Mesenchymal stem cell (in vitro differentiated cells and primary cell): ENCODE measurements at regions not wholly inside any gene's neighbourhood (a gene's known extent, or its start where the extent isn't known, plus 50 kb on each side); places are given as distances from the start of the nearest gene placed in this dataset.

ENCODE experiments used
- DNase-seq: peaks from one replicate; pipeline ENCODE4 v3.0.0-alpha.2; 2013
- H2AFZ ChIP-seq: one replicate; pipeline ENCODE4 v1.6.1; 2013; ENCODE audit warnings: low read depth, mild to moderate bottlenecking, control low read depth, inconsistent platforms, low read length, moderate library complexity
- H2AK5ac ChIP-seq: 2 replicates; pipeline ENCODE4 v1.6.1; 2013; ENCODE audit warnings: low read length, moderate library complexity, mild to moderate bottlenecking, inconsistent platforms; ENCODE audit not compliant: severe bottlenecking
- H2BK120ac ChIP-seq: one replicate; pipeline ENCODE4 v1.6.1; 2013; ENCODE audit warnings: low read depth, mild to moderate bottlenecking, inconsistent platforms, low read length, moderate library complexity
- H2BK12ac ChIP-seq, 2 experiments: one replicate each; pipeline ENCODE4 v1.6.1; 2013; ENCODE audit warnings: inconsistent platforms in 2 of 2, low read length in 2 of 2, mild to moderate bottlenecking in 2 of 2, moderate library complexity in 2 of 2, control low read depth in 1 of 2
- H2BK15ac ChIP-seq: one replicate; pipeline ENCODE4 v1.6.1; 2013; ENCODE audit warnings: mild to moderate bottlenecking, low read depth, inconsistent platforms; ENCODE audit not compliant: poor library complexity, severe bottlenecking
- H2BK5ac ChIP-seq: 2 replicates; pipeline ENCODE4 v1.6.1; 2013; ENCODE audit warnings: low read depth, mild to moderate bottlenecking, low read length, control low read depth, inconsistent platforms; ENCODE audit not compliant: poor library complexity, severe bottlenecking
- H3K14ac ChIP-seq, 2 experiments: one replicate each; pipeline ENCODE4 v1.6.1; 2013; ENCODE audit warnings: inconsistent platforms in 2 of 2, low read length in 2 of 2, control low read depth in 1 of 2, mild to moderate bottlenecking in 1 of 2, moderate library complexity in 1 of 2
- H3K18ac ChIP-seq, 2 experiments: one replicate each; pipeline ENCODE4 v1.6.1; 2013; ENCODE audit warnings: inconsistent platforms in 2 of 2, low read length in 2 of 2, control low read depth in 1 of 2, low read depth in 1 of 2, mild to moderate bottlenecking in 1 of 2
- H3K23ac ChIP-seq, 2 experiments: one replicate each; pipeline ENCODE4 v1.6.1; 2013; ENCODE audit warnings: inconsistent platforms in 2 of 2, low read length in 2 of 2, mild to moderate bottlenecking in 2 of 2, moderate library complexity in 2 of 2, control low read depth in 1 of 2
- H3K27ac ChIP-seq: 2 replicates; pipeline ENCODE4 v1.5.1; 2013; ENCODE audit warnings: mild to moderate bottlenecking, moderate library complexity, low read length, control low read depth, inconsistent platforms; ENCODE audit not compliant: poor library complexity, severe bottlenecking
- H3K27me3 ChIP-seq, 2 experiments: 2 replicates each; pipeline versions ENCODE4 v1.6.1 to v1.7.0; 2013; ENCODE audit warnings: low read length in 2 of 2, mild to moderate bottlenecking in 2 of 2, moderate library complexity in 2 of 2, control low read depth in 1 of 2, inconsistent platforms in 1 of 2; ENCODE audit not compliant: control insufficient read depth in 1 of 2, insufficient read depth in 1 of 2
- H3K36me3 ChIP-seq, 2 experiments: 2 replicates each; pipeline versions ENCODE4 v1.6.1 to v1.7.0; 2013; ENCODE audit warnings: low read length in 2 of 2, control low read depth in 1 of 2, inconsistent platforms in 1 of 2, low read depth in 1 of 2, mild to moderate bottlenecking in 1 of 2; ENCODE audit not compliant: insufficient read depth in 2 of 2, control insufficient read depth in 1 of 2
- H3K4ac ChIP-seq, 2 experiments: one replicate each; pipeline ENCODE4 v1.6.1; 2013; ENCODE audit warnings: inconsistent platforms in 2 of 2, low read length in 2 of 2, mild to moderate bottlenecking in 2 of 2, moderate library complexity in 2 of 2, control low read depth in 1 of 2, low read depth in 1 of 2
- H3K4me1 ChIP-seq: 2 replicates; pipeline ENCODE4 v1.6.1; 2013; ENCODE audit warnings: low read depth, low read length, control low read depth; ENCODE audit not compliant: control insufficient read depth, insufficient read depth
- H3K4me2 ChIP-seq: 2 replicates; pipeline ENCODE4 v1.6.1; 2013; ENCODE audit warnings: low read length, mild to moderate bottlenecking, inconsistent platforms; ENCODE audit not compliant: poor library complexity, severe bottlenecking
- H3K4me3 ChIP-seq, 2 experiments: 2 replicates each; pipeline versions ENCODE4 v1.5.1 to v1.7.0; 2013; ENCODE audit warnings: low read length in 2 of 2, mild to moderate bottlenecking in 2 of 2, control low read depth in 1 of 2, low read depth in 1 of 2; ENCODE audit not compliant: insufficient read depth in 1 of 2
- H3K79me1 ChIP-seq: replicated peaks from 2 replicates; pipeline ENCODE4 v1.6.1; 2013; ENCODE audit warnings: mild to moderate bottlenecking, control low read depth, low read length, inconsistent platforms; ENCODE audit not compliant: poor library complexity, severe bottlenecking
- H3K9ac ChIP-seq: 2 replicates; pipeline ENCODE4 v1.7.0; 2013; ENCODE audit warnings: mild to moderate bottlenecking, low read length, moderate library complexity
- H3K9me3 ChIP-seq: 2 replicates; pipeline ENCODE4 v1.7.0; 2013; ENCODE audit warnings: mild to moderate bottlenecking, low read length; ENCODE audit not compliant: control insufficient read depth
- H4K8ac ChIP-seq: one replicate; pipeline ENCODE4 v1.6.1; 2013; ENCODE audit warnings: inconsistent platforms, mild to moderate bottlenecking, low read length, moderate library complexity
- H4K91ac ChIP-seq: one replicate; pipeline ENCODE4 v1.6.1; 2013; ENCODE audit warnings: mild to moderate bottlenecking, low read length, inconsistent platforms
- WGBS: methylation state at CpG from one replicate; pipeline ENCODE4 v1.1.7; 2013; ENCODE audit warnings: mixed read lengths; 5-methylcytosine and 5-hydroxymethylcytosine counted together

- H3K27ac ChIP-seq: no peak overlapping the region
Measured at GRCh38 chr11:92644595-92645445, 324.6 kb upstream of the MTNR1B start.

GRCh38 chr11:92651159-92651558 is 318.3 kb upstream of the MTNR1B start:
- H3K18ac ChIP-seq: no peak overlapping the region

More at GRCh38 chr11:92644595-92645445, 324.6 kb upstream of the MTNR1B start:
- Histone ChIP-seq H4K91ac (no peak overlapping the region), H3K4me2 (no peak overlapping the region), H3K9ac (no peak overlapping the region), H3K4me3 (no peak overlapping the region), H2AK5ac (no peak overlapping the region), H2BK5ac (no peak overlapping the region), H2AFZ (no peak overlapping the region), H2BK15ac (no peak overlapping the region), H3K23ac (no peak overlapping the region), H4K8ac (no peak overlapping the region), H3K14ac (no peak overlapping the region), H2BK120ac (no peak overlapping the region), H3K9me3 (no peaks in the 10 kb centered on the region), H3K79me1 (no peaks in the 10 kb centered on the region), H2BK12ac (no peak overlapping the region), H3K4ac (no peak overlapping the region), H3K36me3 (no peaks in the 10 kb centered on the region), H3K18ac (no peak overlapping the region), H3K4me1 (no peaks in the 10 kb centered on the region), H3K27me3 (no peaks in the 10 kb centered on the region)
- WGBS: 91% methylated on average over 9 of the region's 10 CpGs
- no peak for DNase-seq

GRCh38 chr11:92653454-92653853 is 316.0 kb upstream of the MTNR1B start:
- no peak overlapping the region for H2AFZ ChIP-seq
- no peak overlapping the region for H3K4me3 ChIP-seq
- H3K79me1 ChIP-seq: no peaks in the 10 kb centered on the region
- H3K4ac ChIP-seq: no peak overlapping the region
- H2BK15ac ChIP-seq: no peak overlapping the region
- no peak overlapping the region for H4K91ac ChIP-seq
- H3K14ac ChIP-seq: no peak overlapping the region
- no peak overlapping the region for H2BK120ac ChIP-seq
- H3K27ac ChIP-seq: no peak overlapping the region
- no peak overlapping the region for H3K9ac ChIP-seq
- no peak overlapping the region for H2AK5ac ChIP-seq
- no peak for DNase-seq
- no peak overlapping the region for H3K23ac ChIP-seq
- no peak overlapping the region for H2BK5ac ChIP-seq
- H3K36me3 ChIP-seq: no peaks in the 10 kb centered on the region
- H3K9me3 ChIP-seq: no peaks in the 10 kb centered on the region
- H3K18ac ChIP-seq: no peak overlapping the region
- no peak overlapping the region for H2BK12ac ChIP-seq
- H4K8ac ChIP-seq: no peak overlapping the region
- no peaks in the 10 kb centered on the region for H3K27me3 ChIP-seq
- H3K4me2 ChIP-seq: no peak overlapping the region
- no peaks in the 10 kb centered on the region for H3K4me1 ChIP-seq

More at GRCh38 chr11:92651159-92651558, 318.3 kb upstream of the MTNR1B start:
- 78% methylated on average over 2 of the region's 2 CpGs for WGBS
- DNase-seq: no peak
- Histone ChIP-seq H3K4ac (no peak overlapping the region), H3K9ac (no peak overlapping the region), H3K23ac (no peak overlapping the region), H3K9me3 (no peaks in the 10 kb centered on the region), H3K14ac (no peak overlapping the region), H4K91ac (no peak overlapping the region), H3K4me1 (no peaks in the 10 kb centered on the region), H4K8ac (no peak overlapping the region), H2BK15ac (no peak overlapping the region), H3K4me2 (no peak overlapping the region), H2BK12ac (no peak overlapping the region), H3K4me3 (no peak overlapping the region), H2AFZ (no peak overlapping the region), H3K79me1 (no peaks in the 10 kb centered on the region), H3K36me3 (no peaks in the 10 kb centered on the region), H3K27me3 (no peaks in the 10 kb centered on the region), H2AK5ac (no peak overlapping the region), H2BK5ac (no peak overlapping the region), H2BK120ac (no peak overlapping the region), H3K27ac (no peak overlapping the region)

- no peak overlapping the region for H3K4me2 ChIP-seq
- WGBS: 60% methylated on average over 1 of the region's 2 CpGs
Measured at GRCh38 chr11:92656783-92657182, 312.7 kb upstream of the MTNR1B start.

More at GRCh38 chr11:92656783-92657182, 312.7 kb upstream of the MTNR1B start:
- Histone ChIP-seq H3K9ac (no peak overlapping the region), H3K27me3 (no peaks in the 10 kb centered on the region), H3K23ac (no peak overlapping the region), H3K79me1 (no peaks in the 10 kb centered on the region), H2BK12ac (no peak overlapping the region), H2BK120ac (no peak overlapping the region), H2AK5ac (no peak overlapping the region), H3K27ac (no peak overlapping the region), H2BK5ac (no peak overlapping the region), H3K4ac (no peak overlapping the region), H3K14ac (no peak overlapping the region), H3K36me3 (no peaks in the 10 kb centered on the region), H2AFZ (no peak overlapping the region), H3K4me3 (no peak overlapping the region), H3K4me1 (no peaks in the 10 kb centered on the region), H4K8ac (no peak overlapping the region), H3K9me3 (no peaks in the 10 kb centered on the region), H2BK15ac (no peak overlapping the region), H4K91ac (no peak overlapping the region), H3K18ac (no peak overlapping the region)
- no peak for DNase-seq
